Glomerular visceral epithelial cell (primary cell): ENCODE measurements at regions not wholly inside any gene's neighbourhood (a gene's known extent, or its start where the extent isn't known, plus 50 kb on each side); places are given as distances from the start of the nearest gene placed in this dataset.
"Not testable (repeated sequence)": the region's sequence is repeated elsewhere in the genome, so short reads cannot be mapped to it uniquely, and the experiment has no call there.

Source experiments
- DNase-seq: peaks from one replicate; pipeline ENCODE4 v3.0.0-alpha.2; 2016; ENCODE audit errors: extremely low spot score

GRCh38 chr14:71776471-71777360 lies 155.5 kb upstream of the RGS6 start:
- DNase-seq, result no peak

GRCh38 chr14:71780075-71780474 lies 152.2 kb upstream of the RGS6 start:
- DNase-seq, result no peak

- no peak for DNase-seq
These were observed 151.4 kb upstream of the RGS6 start for GRCh38 chr14:71780822-71781221.

- DNase-seq, result no peak
These were observed 149.1 kb upstream of the RGS6 start for GRCh38 chr14:71783088-71783487.

- no peak for DNase-seq
These were observed 148.4 kb upstream of the RGS6 start for GRCh38 chr14:71783786-71784185.

GRCh38 chr14:71789005-71789404 lies 143.2 kb upstream of the RGS6 start:
- no peak for DNase-seq

- DNase-seq, result no peak
These were observed 132.4 kb upstream of the RGS6 start for GRCh38 chr14:71799841-71800240.

GRCh38 chr14:71800878-71801277 lies 131.4 kb upstream of the RGS6 start:
- no peak for DNase-seq

- no peak for DNase-seq
These were observed 128.5 kb upstream of the RGS6 start for GRCh38 chr14:71803539-71804260.

GRCh38 chr14:71804992-71805391 lies 127.2 kb upstream of the RGS6 start:
- no peak for DNase-seq

GRCh38 chr14:71807049-71807448 lies 125.2 kb upstream of the RGS6 start:
- DNase-seq, result not testable (repeated sequence)

- DNase-seq, result not testable (repeated sequence)
These were observed 121.4 kb upstream of the RGS6 start for GRCh38 chr14:71810800-71811199.

GRCh38 chr14:71812693-71813092 lies 119.5 kb upstream of the RGS6 start:
- no peak for DNase-seq

- no peak for DNase-seq
These were observed 117.1 kb upstream of the RGS6 start for GRCh38 chr14:71815110-71815509.

GRCh38 chr14:71824816-71825215 lies 107.4 kb upstream of the RGS6 start:
- no peak for DNase-seq

- DNase-seq, result no peak
These were observed 98.8 kb upstream of the RGS6 start for GRCh38 chr14:71833476-71833875.

GRCh38 chr14:71834284-71835204 lies 97.7 kb upstream of the RGS6 start:
- DNase-seq, result no peak

GRCh38 chr14:71852181-71852580 lies 80.0 kb upstream of the RGS6 start:
- no peak for DNase-seq

GRCh38 chr14:71855399-71856036 lies 76.7 kb upstream of the RGS6 start:
- peak; percentile 47 for DNase-seq

GRCh38 chr14:71856199-71856919 lies 75.9 kb upstream of the RGS6 start:
- no peak for DNase-seq

- DNase-seq, result no peak
These were observed 69.2 kb upstream of the RGS6 start for GRCh38 chr14:71863049-71863448.
